ENCODE measurements at regions not wholly inside any gene's neighbourhood (a gene's known extent, or its start where the extent isn't known, plus 50 kb on each side); places are given as distances from the start of the nearest gene placed in this dataset.

DNA sequence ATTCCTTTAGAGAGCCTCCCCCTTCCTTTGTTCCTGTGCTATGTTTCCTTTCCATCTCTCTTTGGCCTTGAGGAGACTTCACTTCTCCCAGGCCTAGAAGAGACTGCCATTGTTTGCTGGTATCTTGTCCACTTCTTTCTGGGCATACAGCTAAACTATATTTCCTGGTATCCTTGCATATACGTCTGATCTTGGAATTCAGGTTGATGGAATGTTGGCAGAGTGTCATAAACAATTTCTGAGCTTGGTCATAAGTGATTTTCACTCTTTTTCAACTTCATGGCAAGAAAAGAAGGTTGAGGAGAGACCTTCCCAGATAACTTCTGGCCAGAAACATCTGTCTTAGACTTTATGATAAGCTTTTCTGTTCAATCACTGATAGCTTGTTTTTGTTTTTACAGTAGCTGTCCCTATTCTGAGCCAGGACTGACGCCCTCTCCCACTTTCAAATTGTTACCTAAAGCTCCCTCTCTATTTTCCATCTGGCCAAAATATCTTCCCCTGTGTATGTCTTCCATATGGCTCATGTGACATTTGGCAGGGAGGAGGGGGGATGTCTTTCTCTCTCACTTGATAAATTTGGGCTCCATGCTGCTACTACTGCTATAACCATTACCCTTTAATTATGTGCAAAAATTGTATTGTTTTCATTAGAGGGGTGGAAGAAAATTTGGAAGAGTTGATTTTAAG, 457.0 kb downstream of the ADAMTS20 start:
- TF ChIP-seq, protein P1, sequence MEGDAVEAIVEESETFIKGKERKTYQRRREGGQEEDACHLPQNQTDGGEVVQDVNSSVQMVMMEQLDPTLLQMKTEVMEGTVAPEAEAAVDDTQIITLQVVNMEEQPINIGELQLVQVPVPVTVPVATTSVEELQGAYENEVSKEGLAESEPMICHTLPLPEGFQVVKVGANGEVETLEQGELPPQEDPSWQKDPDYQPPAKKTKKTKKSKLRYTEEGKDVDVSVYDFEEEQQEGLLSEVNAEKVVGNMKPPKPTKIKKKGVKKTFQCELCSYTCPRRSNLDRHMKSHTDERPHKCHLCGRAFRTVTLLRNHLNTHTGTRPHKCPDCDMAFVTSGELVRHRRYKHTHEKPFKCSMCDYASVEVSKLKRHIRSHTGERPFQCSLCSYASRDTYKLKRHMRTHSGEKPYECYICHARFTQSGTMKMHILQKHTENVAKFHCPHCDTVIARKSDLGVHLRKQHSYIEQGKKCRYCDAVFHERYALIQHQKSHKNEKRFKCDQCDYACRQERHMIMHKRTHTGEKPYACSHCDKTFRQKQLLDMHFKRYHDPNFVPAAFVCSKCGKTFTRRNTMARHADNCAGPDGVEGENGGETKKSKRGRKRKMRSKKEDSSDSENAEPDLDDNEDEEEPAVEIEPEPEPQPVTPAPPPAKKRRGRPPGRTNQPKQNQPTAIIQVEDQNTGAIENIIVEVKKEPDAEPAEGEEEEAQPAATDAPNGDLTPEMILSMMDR (IDR thresholded peaks at IDR 0.05) = no peak
- H3K9me3 ChIP-seq = no peaks in the 10 kb centered on the region
- H3K4me3 ChIP-seq = no peak overlapping the region
- no peaks in the 10 kb centered on the region for H3K27me3 ChIP-seq
- no peak overlapping the region for H3K27ac ChIP-seq
- H3K4me1 ChIP-seq = no peaks in the 10 kb centered on the region
- no peak for DNase-seq (ENCODE audit: low spot score)
- no peaks in the 10 kb centered on the region for H3K36me3 ChIP-seq

DNA sequence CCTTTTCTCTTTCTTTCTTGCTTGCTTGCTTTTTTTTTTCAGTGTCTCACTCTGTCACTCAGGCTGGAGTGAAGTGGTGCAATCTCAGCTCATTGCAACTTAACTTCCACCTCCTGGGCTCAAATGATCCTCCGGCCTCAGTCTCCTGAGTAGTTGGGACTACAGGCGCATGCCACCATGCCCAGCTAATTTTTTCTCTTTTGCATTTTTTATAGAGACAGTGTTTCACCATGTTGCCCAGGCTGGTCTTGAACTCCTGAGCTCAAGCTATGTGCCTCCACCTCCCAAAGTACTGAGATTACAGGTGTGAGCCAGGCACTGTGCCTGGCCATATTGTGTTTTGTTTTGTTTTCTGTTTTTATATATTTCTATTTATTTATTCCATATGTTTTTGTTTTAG, 461.0 kb downstream of the ADAMTS20 start:
- Histone ChIP-seq H3K9me3 (peaks cover 0 to 12% of the 10 kb centered on the region in 2 donors), H3K27ac (no peak overlapping the region), H3K4me1 (no peaks in the 10 kb centered on the region), H3K4me3 (no peak overlapping the region), H3K36me3 (no peaks in the 10 kb centered on the region), H3K27me3 (no peaks in the 10 kb centered on the region)
- TF ChIP-seq, protein P1 (IDR thresholded peaks at IDR 0.05) = no peak
- DNase-seq (ENCODE audit: low spot score) = no peak

DNA sequence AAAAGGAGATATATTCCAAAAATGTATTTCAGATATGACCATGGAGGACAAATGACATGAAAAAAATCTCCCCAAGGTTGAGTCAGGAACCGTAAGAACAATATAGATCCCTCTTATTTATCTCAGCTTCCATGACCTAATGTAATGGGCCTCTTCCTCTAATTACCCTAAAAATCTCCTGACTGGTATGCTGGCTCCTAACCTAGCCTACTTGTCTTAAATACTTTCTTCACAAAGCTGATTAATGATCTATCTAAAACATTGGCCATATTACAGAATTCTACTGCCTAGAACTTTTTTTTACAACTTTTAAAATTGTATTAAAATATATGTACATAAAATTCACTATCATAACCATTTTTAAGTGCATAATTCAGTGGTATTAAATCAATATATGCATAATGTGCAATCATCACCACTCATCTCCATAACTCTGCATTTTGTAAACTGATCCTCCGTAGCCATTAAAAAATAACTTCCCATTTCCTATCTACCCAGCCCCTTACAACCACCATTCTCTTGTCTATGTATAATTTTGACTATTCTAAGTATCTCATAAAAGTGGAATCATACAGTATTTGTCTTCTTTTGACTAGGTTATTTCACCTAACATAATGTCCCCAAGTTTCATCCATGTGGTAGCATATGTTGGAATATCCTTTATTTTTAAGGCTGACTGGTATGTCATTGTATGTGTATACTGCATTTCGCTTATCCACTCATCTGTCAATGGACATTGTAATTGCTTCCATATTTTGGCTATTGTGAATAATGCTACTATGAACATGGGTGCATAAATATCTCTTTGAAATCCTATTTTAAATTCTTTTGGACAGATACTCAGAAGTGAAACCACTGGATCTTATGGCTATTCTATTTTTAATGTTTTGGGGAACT, 464.6 kb downstream of the ADAMTS20 start:
- H3K27me3 ChIP-seq = no peaks in the 10 kb centered on the region
- no peak overlapping the region for H3K27ac ChIP-seq
- TF ChIP-seq, protein P1 (IDR thresholded peaks at IDR 0.05) = no peak
- no peaks in the 10 kb centered on the region for H3K36me3 ChIP-seq
- no peaks in the 10 kb centered on the region for H3K4me1 ChIP-seq
- no peak overlapping the region for H3K4me3 ChIP-seq
- DNase-seq (ENCODE audit: low spot score) = no peak
- peaks cover 0 to 12% of the 10 kb centered on the region in 2 donors for H3K9me3 ChIP-seq

DNA sequence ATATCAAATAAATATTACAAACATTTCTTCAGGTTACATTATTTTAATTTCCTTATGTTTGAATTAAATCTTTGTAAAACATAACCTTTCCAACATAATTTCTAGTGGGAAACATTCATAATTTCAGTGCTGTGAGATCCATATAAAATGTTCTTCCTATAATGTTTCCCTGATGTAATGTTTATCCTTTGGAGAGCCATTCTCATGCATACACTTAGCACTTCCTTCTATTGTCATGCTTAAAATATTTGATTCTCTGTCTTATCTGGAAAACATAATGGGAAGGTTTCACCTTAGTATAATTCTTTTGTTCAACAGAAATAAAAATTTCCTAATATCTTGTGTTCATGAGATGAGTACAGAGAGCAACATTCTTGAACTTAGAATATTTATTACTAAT, 472.5 kb downstream of the ADAMTS20 start:
- no peaks in the 10 kb centered on the region for H3K4me1 ChIP-seq
- H3K27me3 ChIP-seq = no peaks in the 10 kb centered on the region
- H3K9me3 ChIP-seq = no peaks in the 10 kb centered on the region
- H3K27ac ChIP-seq = no peak overlapping the region
- no peak for DNase-seq (ENCODE audit: low spot score)
- no peak overlapping the region for H3K4me3 ChIP-seq
- TF ChIP-seq, protein P1 (IDR thresholded peaks at IDR 0.05) = no peak
- H3K36me3 ChIP-seq = no peaks in the 10 kb centered on the region

DNA sequence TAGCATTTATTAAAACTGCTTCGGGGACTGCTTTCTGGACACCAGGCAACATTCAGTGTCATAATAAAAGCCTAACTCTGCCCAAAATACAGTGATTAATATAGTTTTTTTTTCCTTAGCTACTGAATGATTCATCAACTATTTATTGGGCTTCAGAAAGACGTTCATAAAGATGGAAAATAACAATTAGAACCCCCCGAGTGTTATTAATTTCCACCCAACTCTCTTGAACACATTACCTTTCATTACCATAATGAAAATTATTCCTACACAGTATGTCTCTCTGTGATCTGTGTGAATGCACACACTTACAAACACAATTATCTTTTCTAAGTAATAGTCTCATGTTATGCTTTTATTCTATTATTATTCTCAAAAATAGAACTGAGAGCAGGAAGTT, 473.0 kb downstream of the ADAMTS20 start:
- Histone ChIP-seq H3K4me1 (no peaks in the 10 kb centered on the region), H3K27ac (no peak overlapping the region), H3K9me3 (no peaks in the 10 kb centered on the region), H3K4me3 (no peak overlapping the region), H3K36me3 (no peaks in the 10 kb centered on the region), H3K27me3 (no peaks in the 10 kb centered on the region)
- no peak for DNase-seq (ENCODE audit: low spot score)
- TF ChIP-seq, protein P1 (IDR thresholded peaks at IDR 0.05) = no peak
